GM19463 (cell line): ENCODE measurements at regions not wholly inside any gene's neighbourhood (a gene's known extent, or its start where the extent isn't known, plus 50 kb on each side); places are given as distances from the start of the nearest gene placed in this dataset.

ENCODE experiments used
- ATAC-seq: cut with Tn5 transposase; IDR thresholded peaks from one replicate; pipeline ENCODE4 v1.9.1; 2021; ENCODE audit warnings: mild to moderate bottlenecking, moderate library complexity; ENCODE audit not compliant: unreplicated experiment

DNA sequence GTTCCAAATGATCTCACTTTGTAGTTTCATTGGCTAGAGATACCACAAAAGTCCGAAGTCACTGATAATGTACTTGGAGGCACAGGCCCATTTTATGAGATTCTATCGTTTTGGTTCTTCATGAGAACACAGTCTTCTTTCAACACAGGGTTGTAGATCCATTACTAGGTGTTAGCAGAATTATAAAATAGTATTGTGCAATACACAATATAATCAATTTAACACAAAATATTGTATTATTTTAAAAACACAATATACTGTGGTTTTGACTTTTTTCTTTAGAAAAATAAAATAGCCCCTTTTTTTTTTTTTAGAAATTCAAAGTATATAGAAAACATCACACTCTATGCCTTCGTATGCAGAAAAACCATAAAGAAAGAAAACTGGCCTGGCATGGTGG is 138.6 kb upstream of the TSC22D2 start:
- no peak for ATAC-seq

DNA sequence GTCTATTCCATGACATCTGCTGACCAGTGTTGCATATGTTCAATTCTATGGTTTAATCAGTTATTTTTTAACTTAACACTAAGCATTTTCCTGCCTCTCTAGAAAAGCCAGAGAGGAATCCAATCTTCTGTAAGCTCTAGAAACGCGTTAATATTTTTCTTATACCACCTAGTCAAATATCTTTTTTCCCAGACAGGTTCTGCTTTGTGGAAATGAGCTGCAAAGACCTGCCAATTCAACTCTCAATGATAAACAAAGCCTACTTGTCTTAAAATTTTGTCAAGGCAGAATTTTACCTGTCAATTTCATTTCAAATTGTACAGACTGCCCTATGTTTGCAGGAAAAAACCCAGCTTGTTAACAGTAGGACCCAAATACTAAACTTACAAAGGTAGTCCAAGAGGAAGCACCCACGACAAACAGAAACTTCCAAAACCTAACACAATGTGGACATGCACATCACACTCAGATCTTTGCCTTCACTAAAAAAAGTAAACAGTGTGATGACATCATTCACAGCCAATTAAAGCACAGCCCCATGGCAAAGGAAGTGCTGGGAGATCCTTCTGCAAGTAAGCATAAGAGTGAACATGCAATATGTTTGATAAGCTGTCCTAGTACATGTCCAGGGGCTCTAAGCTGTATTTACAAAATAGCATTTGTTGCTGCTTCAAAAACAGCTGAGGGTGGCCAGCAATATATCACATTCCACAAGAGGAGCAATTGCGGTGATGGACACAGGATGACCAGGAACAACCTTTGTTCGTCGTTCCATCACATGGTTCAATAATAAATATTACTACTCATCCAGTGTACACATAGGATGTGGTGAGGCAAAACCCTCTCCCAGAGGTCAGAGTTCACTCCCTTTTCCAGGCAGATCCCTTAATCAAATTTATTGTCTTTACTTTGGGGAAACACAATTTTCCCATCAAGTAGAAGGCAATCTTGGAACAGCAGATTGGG is 139.4 kb upstream of the TSC22D2 start:
- no peak for ATAC-seq

DNA sequence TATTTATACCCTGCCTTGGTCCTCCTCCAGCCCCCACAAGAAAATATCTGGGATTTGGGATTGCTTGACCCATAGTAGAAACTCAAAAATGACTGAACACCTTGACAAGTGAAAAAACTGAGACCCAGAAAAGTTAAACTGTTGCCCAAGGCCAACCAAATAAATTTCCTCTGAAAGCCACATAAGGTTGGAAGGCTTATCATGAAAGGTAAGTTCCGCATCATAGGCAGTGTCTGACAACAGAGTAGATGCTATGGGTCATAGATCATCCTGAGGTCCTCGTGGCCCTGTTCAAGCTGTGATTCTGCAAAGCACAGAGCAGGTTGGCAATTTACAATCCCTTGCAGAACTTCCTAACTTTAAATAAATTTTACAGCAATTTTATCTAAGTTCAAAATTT is 140.8 kb upstream of the TSC22D2 start:
- no peak for ATAC-seq

DNA sequence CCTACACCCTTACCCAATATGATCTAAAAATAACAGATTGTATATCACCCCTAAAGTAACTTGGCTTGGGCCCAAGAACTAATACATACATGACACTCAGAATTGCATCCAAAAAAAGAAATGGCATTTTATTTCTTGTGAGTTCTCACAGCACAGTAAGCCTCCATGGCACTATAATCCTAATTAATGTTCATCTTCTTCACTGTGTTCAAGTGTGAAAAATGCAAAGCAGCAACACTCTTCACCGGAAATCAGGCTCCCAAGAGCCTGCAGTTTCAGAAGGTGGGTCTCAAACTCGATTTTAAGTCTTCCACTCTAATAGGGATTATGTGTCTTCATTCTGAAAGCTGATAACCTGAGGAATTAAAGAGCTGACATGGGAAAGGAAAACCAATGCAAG is 142.8 kb upstream of the TSC22D2 start:
- ATAC-seq, result no peak

DNA sequence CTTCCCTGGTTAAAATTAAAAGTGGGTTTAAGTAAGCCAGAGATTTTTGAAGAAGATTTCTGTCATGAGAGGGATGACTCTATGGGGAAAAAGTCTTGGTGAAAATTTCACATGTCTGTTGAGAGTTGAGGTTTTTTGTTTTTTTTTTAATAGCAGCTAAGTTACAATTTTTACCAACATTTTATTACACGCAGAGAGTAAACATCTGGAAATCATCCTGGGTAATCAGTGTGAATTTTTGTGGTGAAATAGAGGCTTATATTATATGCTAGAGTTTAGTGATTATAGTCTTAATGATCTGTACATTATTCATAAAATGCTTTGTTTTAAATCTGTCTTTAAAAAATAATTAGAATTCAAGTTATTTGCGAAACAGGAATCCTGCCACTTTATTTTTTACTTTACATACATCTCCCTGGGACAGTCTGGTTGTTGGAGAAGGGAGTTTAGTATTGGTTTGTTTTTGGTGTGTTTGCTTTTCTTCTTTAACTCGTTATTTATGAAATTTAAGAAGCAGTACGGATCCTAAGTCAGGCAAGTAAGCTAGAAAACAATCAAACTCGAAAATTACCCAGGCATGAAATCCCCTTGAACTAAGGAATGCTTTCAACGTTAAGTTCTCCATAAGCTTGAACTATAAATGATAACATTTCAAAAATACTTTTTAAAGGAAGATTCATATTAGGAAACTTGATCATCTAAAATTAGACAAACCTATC is 143.4 kb upstream of the TSC22D2 start:
- no peak for ATAC-seq

DNA sequence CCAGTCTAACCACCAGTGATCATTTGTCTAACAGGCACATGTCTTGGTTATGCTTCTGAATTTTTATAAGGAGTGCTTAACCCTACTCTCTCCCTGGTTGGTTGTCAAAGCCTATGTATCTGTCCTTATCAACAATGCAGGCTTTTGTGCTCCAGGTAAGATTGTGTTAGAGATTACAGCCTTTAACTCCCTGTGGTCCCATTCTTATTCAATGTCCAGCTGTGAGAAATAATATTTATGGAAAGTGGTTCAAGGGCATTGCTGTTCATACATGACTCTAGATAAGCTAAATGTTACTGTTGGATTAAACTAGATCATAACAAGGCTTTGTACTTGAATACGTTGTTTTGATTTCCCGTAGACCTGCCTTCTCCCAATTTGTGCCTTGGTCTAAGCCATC is 146.1 kb upstream of the TSC22D2 start:
- no peak for ATAC-seq

DNA sequence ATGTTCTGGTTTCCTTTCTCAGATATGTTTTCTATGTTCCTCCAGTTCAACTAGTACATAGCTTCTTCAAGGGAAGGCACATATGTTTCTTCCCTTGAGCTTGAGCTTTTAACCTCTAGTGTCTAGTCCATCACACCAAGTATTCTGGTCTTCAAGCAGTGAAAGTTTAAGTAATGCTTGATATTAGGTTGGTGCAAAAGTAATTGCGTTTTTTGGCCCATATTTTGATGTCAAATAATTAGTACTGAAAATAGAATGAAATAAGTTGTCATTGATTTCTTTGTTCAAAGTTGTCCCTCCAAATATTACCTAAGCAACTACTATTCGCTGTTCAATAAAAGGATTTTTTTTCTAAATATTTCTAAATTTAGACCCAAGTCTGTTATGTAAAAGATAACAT is 146.7 kb upstream of the TSC22D2 start:
- ATAC-seq, result no peak

DNA sequence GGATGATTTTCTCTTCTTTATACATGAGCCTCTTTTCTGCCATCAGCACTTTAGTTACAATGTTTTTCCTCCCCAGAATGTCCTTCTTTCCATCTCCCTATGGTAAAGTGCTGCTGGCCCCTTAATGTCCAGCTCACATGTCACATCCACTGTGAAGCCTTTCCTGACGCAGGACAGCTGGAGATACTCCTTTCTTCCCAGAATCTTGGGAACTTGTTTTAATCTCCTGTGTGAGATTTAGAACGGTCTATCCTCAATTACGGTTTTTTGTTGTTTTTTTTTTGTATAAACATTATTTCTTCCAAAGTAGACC is 147.7 kb upstream of the TSC22D2 start:
- ATAC-seq, result no peak

DNA sequence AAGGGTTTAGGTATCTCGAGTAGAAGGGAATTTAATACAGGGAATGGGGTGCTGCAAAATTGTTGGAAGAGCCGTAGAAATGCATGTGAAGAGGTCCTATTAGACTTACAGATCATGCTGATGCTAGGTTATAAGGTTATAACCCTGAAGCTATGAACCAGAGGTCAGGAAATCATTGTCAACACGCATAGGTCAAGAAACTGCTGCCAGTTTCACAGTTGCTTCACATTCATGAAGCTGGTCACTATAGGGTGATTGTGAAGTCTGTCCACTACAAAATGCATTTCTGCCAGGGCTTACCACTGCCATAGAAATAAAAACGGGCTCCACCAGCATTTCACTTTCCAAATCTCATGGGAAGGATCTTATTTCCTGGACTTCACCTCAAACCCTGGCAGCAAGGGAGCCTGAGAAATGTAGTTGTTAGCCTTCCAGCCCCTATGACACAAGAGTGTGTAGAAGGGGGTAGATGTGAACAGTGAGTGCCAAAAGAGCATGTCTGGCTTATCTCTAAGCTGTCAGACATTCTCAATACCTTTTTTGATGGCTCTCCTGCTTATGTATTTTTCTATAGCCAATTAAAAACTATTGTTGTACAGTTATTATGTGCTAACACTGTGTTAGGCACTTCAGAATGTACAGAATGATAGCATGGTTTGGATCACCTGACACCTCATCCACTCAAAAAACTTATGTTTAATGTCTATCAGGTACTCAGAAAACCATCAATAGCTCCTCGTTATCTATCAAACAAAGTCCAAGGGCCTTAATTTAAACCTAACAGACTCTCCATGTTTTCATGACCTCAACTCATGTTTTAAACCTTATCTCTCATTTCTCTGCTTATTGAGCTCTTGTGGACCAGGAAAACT is 148.3 kb upstream of the TSC22D2 start:
- ATAC-seq, result no peak

DNA sequence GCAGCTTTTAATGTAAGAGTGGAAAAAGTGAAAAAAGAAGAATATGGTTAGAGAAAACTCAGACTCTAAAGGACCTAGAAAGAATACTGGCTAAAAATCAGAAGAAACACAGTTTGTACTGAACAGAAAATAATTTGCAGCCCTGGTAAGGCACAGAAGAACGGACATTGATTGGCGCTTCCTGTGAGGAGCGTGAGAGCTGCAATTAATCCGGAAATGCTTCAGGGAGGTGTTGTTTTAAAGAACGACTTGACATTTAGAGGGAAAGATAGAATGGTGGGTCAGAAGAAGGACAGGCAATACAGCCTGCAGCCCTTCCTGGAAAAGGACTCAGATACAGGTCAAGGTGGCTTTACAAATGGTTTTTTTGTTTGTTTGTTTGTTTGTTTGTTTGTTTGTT is 151.3 kb upstream of the TSC22D2 start:
- no peak for ATAC-seq

DNA sequence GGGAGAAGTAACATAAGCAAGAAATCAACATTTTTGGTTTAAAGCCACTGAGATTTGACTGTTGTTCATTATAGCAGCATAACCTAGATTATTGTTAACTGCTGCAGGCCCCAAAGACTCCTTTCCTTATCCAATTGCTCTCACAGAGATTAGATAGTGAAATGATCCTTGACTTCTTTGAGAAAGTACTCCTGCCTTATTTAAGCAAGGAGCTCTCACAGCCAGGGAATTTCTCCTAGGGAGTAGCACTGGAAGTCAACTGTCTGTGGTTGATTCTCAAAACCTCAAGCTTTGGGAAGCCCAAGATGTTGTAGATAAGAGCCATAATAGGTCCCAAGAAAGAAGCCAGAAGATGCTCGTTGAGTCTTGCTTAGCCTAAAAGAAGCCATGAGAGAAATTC is 151.8 kb upstream of the TSC22D2 start:
- ATAC-seq, result no peak

DNA sequence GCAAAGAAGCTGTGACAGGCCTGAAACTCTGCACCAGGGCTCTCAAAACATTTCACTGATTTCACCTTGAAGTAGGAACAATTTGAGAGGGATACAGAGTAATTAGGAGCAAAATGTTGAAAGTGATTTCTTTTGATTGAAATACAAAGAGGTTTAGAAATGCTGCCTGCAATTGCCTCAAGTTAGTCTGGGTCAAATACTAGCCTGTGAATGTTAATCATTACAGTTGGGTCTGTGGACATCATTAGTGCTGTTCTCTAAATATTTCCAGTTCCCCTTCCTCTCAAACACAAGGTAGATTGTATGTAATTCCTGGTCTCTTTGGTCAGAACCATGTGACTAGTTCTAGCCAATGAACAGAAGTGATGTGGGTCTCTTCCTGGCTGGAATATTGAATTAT is 152.3 kb upstream of the TSC22D2 start:
- no peak for ATAC-seq

DNA sequence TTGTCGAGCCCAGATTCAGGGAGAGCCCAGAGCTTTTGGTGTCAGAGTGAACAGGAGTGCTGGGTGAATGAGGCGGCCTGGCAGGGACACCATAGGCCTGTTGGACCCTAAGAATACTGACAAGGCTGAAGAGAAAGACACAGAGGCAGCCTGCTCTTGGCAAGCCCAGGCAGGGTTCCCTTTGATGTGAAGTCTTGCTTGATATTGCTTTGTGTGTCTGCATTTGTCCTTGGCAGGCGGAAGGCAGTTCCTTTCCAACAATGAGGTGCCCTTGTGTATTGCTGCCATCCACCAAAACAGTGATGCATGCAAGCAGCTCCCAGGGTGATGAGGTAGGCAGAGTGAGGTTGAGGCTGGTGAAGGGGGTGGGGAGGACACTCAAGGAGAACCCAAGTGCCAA is 152.7 kb upstream of the TSC22D2 start:
- no peak for ATAC-seq

DNA sequence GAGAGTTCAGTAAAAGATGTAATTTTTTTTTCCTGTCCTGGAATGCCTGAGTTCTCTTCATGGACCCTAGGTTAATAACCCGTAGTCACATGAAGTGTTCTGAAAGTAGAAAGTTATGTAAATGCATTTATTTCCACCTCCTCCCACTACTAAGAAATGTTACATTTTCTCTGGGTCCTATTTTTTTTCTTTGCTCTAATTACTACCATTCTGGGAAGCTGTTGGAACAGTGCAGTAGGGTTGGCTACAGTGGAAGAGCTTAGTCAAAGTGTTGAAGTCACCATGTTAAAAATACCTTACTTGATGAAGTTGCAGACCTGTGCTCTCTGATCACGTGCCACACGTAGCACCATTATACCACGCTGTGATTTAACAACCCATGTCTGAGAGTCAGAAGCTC is 153.8 kb upstream of the TSC22D2 start:
- no peak for ATAC-seq

DNA sequence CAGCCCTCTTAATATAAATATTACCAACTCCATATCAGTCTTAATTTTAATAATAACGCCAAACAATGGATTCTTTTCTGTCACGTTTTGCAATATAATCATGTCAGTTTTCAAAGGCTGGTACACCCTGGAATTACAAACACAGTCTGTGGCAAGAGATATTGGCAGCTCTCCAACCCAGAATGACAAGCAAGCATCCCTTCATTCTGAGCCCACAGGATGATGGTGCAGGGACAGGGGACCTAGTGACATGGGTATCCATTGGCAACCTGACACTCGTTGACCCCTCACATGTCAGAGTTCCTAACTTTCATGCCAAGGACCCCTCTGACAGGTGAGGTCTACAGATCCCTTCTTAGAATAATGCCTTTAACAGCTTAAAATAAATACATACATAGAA is 154.5 kb upstream of the TSC22D2 start:
- ATAC-seq, result no peak

DNA sequence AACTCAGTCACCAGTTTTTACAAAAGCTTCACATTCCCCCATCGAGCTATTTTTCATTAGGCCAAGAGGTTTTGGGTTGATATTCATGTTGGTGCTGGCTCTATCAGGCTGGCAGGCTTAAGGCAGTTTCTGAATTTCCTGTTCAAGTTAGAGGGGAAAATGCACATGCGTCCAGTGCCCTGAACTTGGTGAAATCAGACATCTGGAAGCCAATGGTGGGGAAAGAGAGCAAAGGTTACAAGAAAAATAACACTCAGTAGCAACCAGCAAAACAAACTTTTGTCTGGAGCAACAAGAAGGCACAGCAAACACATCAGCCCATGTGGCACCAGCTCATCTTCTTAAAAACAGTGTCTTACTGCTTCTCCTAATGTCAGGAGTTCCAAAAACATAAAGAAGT is 155.6 kb upstream of the TSC22D2 start:
- ATAC-seq, result no peak

DNA sequence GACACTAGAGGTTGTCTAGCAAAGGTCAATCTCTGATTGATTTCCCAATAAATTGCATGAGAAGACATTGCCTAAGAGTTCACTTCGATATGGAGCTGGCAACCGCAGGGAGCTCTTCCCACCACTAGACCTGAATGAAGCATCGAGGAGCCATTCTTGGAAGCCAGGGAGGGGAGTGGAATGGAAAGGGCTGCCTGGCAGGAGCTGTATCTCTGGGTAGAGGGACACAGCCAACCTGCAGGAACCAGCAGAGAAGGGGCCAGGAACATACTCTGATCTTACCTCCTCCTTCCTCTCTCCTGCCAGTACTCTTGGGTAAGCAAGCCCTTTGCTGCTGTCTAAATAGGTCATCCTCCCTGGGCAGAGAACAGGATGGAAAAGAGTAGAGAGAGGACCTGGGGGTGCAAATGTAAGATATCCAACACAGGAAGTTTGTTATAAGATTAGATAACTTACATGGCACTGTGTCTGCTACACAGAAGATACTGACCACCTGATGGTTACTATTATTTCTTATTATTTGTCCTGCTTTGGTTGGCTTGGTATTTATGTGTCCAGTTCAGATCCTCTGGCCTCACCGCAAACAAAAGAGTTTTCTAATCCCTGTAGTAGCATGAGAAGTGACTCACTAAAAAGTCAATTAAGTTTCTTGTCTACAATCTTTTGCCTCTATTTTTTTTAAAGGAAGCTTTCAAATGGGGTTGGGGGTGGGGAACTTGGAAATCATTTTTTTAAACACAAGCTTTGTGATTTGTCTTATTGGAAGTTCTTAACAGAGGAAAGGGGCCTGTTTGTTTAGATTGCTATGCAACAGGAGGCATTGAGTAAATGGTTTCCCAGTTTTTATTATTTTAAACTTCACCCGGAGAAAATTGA is 156.7 kb upstream of the TSC22D2 start:
- ATAC-seq, result no peak

DNA sequence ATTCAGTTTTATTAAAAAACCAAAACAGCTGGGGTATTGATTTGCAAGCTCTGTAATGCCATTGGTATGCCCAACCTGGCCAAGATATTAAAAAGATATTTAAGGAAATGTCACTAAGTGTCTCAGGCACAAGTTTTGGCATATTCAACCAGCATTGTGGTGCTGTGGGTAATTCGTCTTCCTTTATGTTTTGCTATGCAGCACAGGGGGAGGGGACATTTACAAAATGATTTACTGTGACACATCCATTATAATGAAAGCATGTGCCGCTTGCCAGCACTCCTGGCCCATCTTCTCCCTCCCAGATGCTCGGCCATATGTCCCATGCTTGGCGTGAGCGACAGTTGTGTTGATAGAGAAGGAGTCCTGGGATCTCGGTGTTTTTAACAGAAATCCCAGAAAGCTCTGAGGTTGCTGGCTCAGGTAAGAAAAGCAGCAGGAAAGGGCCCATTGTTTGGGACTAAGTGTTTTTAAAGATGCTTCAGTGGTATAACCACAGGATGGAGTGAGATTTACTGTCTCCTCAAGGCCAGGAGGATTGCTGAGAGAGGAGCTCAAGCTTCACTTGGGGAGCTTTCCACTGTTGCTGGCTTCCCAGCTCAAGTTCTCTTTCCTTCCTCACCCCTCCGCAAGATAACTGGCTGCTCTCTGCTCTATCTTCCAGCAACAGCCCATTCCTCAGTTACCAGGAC is 158.2 kb upstream of the TSC22D2 start:
- ATAC-seq, result no peak

DNA sequence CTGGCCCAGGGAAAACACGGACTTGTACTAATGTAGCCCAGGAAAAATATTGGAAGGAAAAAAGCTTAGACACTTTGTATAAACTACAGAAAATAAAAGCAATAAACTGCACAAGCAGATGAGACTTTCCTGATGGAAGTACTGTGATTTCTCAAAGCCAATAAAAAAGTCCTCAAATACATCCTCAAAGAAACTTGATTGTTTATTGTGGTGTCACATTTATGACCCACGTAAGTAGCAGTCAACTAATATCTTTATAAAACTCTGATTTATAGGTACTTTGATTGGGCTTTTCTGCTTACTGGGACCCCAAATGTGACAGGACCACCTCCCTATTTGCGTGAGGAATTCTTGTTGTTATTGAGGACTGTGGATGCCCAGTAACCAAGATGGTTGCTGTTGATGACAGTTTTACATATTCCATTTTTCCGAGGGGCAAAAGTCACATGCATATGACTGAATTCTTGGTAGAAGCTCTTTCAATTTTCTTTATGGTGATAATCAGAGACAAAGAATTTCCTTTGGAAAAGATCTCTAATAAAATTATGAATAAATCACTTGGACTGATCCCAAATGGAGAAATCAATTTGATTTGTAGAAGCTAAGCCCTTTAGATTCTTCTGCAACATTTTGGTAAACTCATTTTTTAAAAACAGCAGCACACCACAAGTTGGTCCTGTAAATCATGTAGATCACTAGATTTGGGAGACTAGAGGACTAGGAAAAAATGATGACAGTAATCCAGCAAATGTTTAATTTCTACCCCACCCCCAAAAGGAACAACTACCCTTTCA is 159.0 kb upstream of the TSC22D2 start:
- no peak for ATAC-seq
